Umbilical cord (tissue), 1 donor: ENCODE measurements at regions not wholly inside any gene's neighbourhood (a gene's known extent, or its start where the extent isn't known, plus 50 kb on each side); places are given as distances from the start of the nearest gene placed in this dataset.

ENCODE experiments used
- DNase-seq: peaks from one replicate; pipeline ENCODE4 v3.0.0-alpha.2; 2015; ENCODE audit warnings: low spot score

- no peak for DNase-seq
These were observed 243.7 kb upstream of the BMPER start for GRCh38 chr7:33661430-33662160.

DNA sequence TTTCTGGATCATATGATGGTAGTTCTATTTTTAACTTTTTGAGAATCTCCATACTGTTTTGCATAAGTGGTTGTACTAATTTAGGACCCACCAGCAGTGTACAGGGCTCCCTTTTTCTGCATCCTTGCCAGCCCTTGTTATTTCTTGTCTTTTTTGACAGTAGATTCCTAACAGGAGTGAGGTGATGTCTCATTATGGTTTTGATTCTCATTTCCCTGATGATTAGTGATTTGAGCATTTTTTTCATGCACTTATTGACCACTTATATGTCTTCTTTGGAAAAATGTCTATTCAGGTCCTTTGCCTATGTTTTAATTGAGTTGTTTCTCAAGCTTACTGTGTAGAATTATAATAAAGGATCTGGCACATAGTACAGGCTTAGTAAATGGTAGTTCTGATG lies 238.8 kb upstream of the BMPER start:
- no peak for DNase-seq

- peak; percentile 5 for DNase-seq
These were observed 238.1 kb upstream of the BMPER start for GRCh38 chr7:33667196-33667595.

DNA sequence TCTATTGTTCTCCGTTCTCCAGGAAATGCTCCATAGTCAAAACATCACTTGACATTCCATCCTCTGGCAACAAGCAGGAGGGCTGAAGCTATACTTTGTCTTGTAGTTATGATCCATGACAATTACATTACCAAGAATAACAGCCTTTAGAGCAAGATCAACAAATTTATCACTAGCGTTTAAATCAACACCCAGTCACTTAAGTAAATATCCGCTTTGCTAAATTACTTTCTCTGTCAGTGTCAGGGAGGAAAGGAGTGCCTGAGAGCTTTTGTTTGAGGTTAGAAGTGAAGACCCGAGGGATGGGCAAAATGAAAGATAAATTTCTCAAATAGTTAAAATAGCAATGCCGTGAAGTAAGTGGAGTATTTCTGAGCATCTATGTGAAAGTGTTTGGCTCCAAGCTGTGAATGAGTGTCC lies 236.1 kb upstream of the BMPER start:
- no peak for DNase-seq

GRCh38 chr7:33671531-33672262 lies 233.6 kb upstream of the BMPER start:
- DNase-seq, result no peak

- no peak for DNase-seq
These were observed 232.2 kb upstream of the BMPER start for GRCh38 chr7:33673029-33673700.

GRCh38 chr7:33674804-33675411 lies 230.4 kb upstream of the BMPER start:
- no peak for DNase-seq

GRCh38 chr7:33677556-33677955 lies 227.8 kb upstream of the BMPER start:
- no peak for DNase-seq

GRCh38 chr7:33678569-33679335 lies 226.6 kb upstream of the BMPER start:
- DNase-seq, result no peak

- no peak for DNase-seq
These were observed 224.7 kb upstream of the BMPER start for GRCh38 chr7:33680682-33681081.

- no peak for DNase-seq
These were observed 219.8 kb upstream of the BMPER start for GRCh38 chr7:33685503-33685902.

GRCh38 chr7:33685981-33686683 lies 219.2 kb upstream of the BMPER start:
- DNase-seq, result peak; percentile 96

- peak; percentile 13 for DNase-seq
These were observed 217.7 kb upstream of the BMPER start for GRCh38 chr7:33687625-33688024.

GRCh38 chr7:33691180-33691579 lies 214.2 kb upstream of the BMPER start:
- DNase-seq, result no peak

DNA sequence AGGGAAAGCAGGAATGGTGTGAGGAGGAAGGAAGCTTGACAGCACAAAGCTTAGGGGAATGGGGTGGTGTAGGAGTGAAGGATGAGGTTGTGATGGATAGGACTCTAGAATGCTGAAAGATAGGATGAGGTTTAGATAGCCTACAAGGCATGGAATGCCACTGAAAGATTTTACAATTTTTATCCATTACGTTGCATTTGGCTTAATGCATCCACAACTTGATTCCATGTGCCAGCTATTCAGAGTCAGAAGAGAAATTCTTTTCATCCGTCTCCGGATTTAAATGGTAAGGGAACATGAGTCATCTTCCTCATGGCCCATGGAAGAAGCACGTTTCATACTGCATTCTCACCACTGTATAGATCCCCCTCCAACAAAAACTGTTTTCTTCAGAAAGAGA lies 212.4 kb upstream of the BMPER start:
- peak; percentile 83 for DNase-seq

- DNase-seq, result no peak
These were observed 211.3 kb upstream of the BMPER start for GRCh38 chr7:33694006-33694405.

GRCh38 chr7:33697616-33698015 lies 207.7 kb upstream of the BMPER start:
- no peak for DNase-seq

- DNase-seq, result peak; percentile 82
These were observed 207.3 kb upstream of the BMPER start for GRCh38 chr7:33698041-33698440.

- DNase-seq, result peak; percentile 93
These were observed 206.6 kb upstream of the BMPER start for GRCh38 chr7:33698692-33699128.

DNA sequence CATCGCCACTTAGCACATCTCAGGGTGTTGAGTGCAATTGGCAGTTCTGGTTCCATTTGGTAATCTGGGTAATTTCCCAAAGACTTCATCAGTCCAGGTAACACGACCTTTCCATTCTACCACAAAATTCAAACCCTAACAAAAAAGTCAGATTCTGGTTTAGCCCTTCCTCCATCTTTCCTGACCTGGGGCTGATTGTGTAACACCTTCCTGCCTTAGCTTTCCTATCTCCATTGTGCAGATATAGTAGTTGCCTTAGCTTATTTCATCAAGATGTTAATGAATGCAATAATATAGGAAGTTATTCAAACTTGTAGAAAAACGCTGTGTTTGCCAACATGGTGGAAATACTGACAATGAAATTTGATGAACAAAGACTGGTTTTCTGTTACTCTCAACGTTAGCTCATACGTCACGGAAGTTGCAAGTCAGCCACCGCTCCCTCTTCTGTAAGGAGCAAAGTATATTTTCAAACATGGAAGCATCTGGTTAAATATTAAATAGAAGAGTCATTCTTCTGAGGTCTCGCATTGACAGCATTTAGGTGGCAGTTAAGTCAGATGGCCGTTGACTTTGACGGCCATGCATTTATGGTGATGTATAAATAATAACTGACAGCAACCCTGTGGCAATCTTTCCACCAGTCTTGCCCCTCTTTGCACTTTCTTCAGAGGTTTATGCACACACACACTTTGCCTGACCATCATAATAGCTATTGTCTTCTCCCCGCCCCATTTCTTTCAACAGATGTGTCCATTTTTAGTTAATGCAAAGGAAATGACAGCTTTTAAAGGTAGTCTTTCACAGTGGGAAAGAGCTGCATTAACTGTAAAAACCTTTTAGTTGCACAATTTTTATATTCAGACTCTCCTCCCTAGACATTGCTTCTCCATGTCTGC lies 205.1 kb upstream of the BMPER start:
- DNase-seq, result no peak
